Psoas muscle (tissue), 7 donors: ENCODE measurements at regions not wholly inside any gene's neighbourhood (a gene's known extent, or its start where the extent isn't known, plus 50 kb on each side); places are given as distances from the start of the nearest gene placed in this dataset.

Experiments
- ATAC-seq, 4 donors: fragments of 200-7000 bp; cut with Tn5 transposase; one replicate each; pipeline ENCODE4 v1.9.1; 2020; ENCODE audit warnings: moderate library complexity in 3 of 4, mild to moderate bottlenecking in 2 of 4
- DNase-seq, 2 donors: peaks; one replicate each; pipeline ENCODE4 v3.0.0-alpha.2; 2020
- H3K27ac ChIP-seq: fragments of 200-600 bp; one replicate; pipeline ENCODE4 v1.8.0; 2022
- H3K27me3 ChIP-seq, 3 donors: fragments of 200-600 bp in 1 of 3; one replicate each; pipeline versions ENCODE4 v1.6.1 to v1.8.0; 2013 to 2022; ENCODE audit warnings: low read length in 2 of 3, mild to moderate bottlenecking in 2 of 3, moderate library complexity in 1 of 3; ENCODE audit not compliant: insufficient read depth in 3 of 3
- H3K36me3 ChIP-seq, 2 donors: fragments of 200-600 bp in 1 of 2; one replicate each; pipeline versions ENCODE4 v1.6.1 to v1.8.0; 2013 to 2022; ENCODE audit warnings: low read depth in 1 of 2, mild to moderate bottlenecking in 1 of 2, moderate library complexity in 1 of 2; ENCODE audit not compliant: insufficient read depth in 1 of 2
- H3K4me1 ChIP-seq: fragments of 200-600 bp; one replicate; pipeline ENCODE4 v1.8.0; 2022
- H3K4me3 ChIP-seq: fragments of 200-600 bp; one replicate; pipeline ENCODE4 v1.8.0; 2022; ENCODE audit warnings: mild to moderate bottlenecking
- H3K9me3 ChIP-seq: fragments of 200-600 bp; one replicate; pipeline ENCODE4 v1.8.0; 2022
- WGBS, 3 donors: extraction: QIAGEN DNeasy Blood & Tissue Kit; methylation state at CpG; one replicate each; pipeline versions ENCODE4 v1.1.6 to v1.1.7; 2013; 5-methylcytosine and 5-hydroxymethylcytosine counted together
- intact Hi-C, 2 donors: fragments of 100-400 bp; cut with DNase I; formaldehyde crosslinking; loops; one replicate each; pipeline versions ENCODE4 v1.11.0 to v1.14.2; 2022
- TF ChIP-seq, protein P1 (sequence below): fragments of 200-600 bp; IDR thresholded peaks from one replicate; pipeline ENCODE4 v1.8.0; 2022; ENCODE audit warnings: antibody characterized with exemption
- donor health status: healthy with polysubstance abuse.
- donor health status: DM: no; HTN: no; CAD: no; lungs with moderate emphysema.
- donor health status: Bipolar disorder and iron deficiency.
- donor health status: healthy.
- donor health status: DM: yes; HTN: yes; CAD: no.
- donor health status: DM: no; HTN: no; CAD: no.
- donor health status: DM: yes; HTN: yes; CAD: no.

DNA sequence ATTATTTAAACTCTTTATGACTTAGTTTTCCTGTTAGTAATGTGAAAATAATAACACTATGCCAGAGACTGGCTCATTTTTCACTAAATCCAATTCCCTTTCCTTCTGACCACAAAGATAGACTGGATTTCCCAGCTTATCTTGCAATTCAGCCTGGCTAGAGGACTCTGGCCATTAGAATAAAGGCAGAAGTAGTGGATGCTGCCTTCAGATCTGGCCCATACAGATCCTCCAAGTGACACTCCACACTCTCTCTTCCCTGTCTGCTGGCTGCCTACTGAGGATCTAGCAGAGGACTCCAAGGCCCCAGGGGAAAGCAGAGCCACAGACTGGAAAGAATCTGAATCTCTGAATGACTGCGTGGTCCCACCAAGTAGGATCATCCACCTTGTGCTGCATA, 188.8 kb upstream of the LMNTD1 start:
- Histone ChIP-seq H3K27me3 (no peaks in the 10 kb centered on the region), H3K4me3 (no peak overlapping the region), H3K36me3 (no peaks in the 10 kb centered on the region), H3K4me1 (no peaks in the 10 kb centered on the region), H3K9me3 (no peaks in the 10 kb centered on the region), H3K27ac (no peak overlapping the region)
- TF ChIP-seq, protein P1, sequence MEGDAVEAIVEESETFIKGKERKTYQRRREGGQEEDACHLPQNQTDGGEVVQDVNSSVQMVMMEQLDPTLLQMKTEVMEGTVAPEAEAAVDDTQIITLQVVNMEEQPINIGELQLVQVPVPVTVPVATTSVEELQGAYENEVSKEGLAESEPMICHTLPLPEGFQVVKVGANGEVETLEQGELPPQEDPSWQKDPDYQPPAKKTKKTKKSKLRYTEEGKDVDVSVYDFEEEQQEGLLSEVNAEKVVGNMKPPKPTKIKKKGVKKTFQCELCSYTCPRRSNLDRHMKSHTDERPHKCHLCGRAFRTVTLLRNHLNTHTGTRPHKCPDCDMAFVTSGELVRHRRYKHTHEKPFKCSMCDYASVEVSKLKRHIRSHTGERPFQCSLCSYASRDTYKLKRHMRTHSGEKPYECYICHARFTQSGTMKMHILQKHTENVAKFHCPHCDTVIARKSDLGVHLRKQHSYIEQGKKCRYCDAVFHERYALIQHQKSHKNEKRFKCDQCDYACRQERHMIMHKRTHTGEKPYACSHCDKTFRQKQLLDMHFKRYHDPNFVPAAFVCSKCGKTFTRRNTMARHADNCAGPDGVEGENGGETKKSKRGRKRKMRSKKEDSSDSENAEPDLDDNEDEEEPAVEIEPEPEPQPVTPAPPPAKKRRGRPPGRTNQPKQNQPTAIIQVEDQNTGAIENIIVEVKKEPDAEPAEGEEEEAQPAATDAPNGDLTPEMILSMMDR, result no peak
- WGBS, 3 donors, result 81 to 86% (median 82%) methylated on average over 1 of the region's 1 CpG
- ATAC-seq (no peak), DNase-seq (no peak)
- intact Hi-C loops, result no loop called here

DNA sequence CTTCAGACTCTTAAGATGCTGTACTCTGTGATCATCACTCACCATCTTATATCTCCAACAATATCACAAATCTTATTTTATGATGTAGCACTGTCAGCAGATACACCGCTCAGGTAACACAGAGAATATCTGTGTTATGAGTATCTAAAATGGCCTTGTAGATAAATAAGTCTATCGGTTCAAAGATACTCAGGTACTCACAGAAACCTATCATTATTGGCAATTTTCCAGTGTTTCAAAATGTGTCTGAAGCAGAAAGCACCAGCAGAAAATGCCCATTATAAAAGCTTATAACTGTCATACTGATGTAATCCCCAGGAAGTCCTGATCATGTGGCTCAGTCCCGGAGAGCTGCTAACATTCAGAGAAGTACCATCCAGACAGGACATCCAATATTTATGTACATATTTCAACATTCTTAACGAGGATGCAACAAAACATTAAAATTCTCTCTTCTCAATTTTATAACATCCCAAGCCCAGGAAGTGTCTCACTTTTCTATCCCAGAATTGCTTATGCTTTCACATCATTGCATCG, 190.7 kb upstream of the LMNTD1 start:
- no peaks in the 10 kb centered on the region for H3K27me3 ChIP-seq
- 71 to 72% (median 72%) methylated on average over 5 of the region's 5 CpGs for WGBS, 3 donors
- no peaks in the 10 kb centered on the region for H3K9me3 ChIP-seq
- no peaks in the 10 kb centered on the region for H3K4me1 ChIP-seq
- intact Hi-C loops, result no loop called here
- DNase-seq (no peak), ATAC-seq (no peak)
- no peak overlapping the region for H3K27ac ChIP-seq
- H3K4me3 ChIP-seq, result no peak overlapping the region
- TF ChIP-seq, protein P1, result no peak
- H3K36me3 ChIP-seq, result no peaks in the 10 kb centered on the region

DNA sequence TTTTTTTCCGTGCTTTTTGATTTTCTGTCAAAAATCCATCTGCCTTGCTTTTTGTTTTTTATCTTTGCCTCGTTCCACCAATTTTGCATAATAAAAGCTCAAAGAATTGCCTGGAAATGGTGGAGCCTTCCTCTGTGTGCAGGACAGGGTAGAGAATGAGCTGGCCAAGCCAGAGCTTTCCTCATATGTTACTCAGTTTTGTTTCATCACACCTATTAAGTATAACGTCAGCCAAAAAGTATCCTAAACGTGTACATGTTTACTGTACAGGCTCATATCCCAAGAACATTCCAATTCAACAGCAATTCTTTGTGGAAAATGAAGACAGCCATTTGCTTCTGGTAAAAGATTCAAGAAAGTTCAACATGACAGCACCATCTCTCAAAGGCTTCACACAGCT, 191.2 kb upstream of the LMNTD1 start:
- Histone ChIP-seq H3K9me3 (no peaks in the 10 kb centered on the region), H3K4me1 (no peaks in the 10 kb centered on the region), H3K27me3 (no peaks in the 10 kb centered on the region), H3K36me3 (no peaks in the 10 kb centered on the region), H3K27ac (no peak overlapping the region), H3K4me3 (no peak overlapping the region)
- DNase-seq (no peak), ATAC-seq (no peak)
- 62 to 71% (median 67%) methylated on average over 4 of the region's 4 CpGs for WGBS, 3 donors
- intact Hi-C loops, result no loop called here
- TF ChIP-seq, protein P1, result no peak

DNA sequence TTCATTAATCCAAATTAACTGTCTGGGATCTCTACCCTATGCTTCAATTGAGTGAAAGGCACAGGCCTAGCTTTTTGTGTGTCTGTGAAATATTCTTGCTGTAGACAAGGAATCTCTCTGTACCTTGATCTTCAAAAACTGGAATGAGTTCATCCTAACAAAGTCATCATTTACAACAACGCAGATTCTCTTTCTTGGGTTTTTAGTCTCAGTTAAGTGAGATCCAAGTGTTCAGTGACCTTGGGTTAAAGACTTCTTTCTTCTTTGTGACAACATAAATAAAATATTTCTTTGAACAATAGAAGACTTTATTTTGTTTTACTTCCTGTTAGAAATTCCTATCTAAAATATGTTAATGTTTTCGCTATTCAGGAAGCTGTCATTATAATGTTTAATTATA, 192.2 kb upstream of the LMNTD1 start:
- no peak for DNase-seq

DNA sequence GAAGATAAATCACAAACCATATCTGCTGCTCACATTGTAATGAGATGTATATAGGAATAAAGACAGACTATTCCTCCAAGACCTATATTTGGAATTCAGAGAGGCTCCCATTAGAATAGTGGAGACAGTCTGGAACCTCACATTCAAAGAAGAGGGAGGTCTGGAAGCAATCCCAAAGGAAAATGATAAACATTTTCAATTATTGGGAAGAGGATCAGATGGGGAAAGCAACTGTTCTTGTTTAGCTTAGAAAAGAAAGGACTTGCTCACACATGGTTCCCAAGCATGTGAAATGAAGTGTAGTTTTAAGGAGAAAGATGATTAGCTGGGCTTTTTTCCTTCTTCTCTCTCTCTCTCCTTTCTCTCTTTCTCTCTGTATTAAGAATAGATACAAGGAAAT, 193.0 kb upstream of the LMNTD1 start:
- no peaks in the 10 kb centered on the region for H3K36me3 ChIP-seq
- H3K27me3 ChIP-seq, result no peaks in the 10 kb centered on the region
- no peak overlapping the region for H3K27ac ChIP-seq
- no peaks in the 10 kb centered on the region for H3K9me3 ChIP-seq
- no peak for ATAC-seq
- DNase-seq, result no peak
- TF ChIP-seq, protein P1, result no peak
- intact Hi-C loops, result no loop called here
- no peak overlapping the region for H3K4me3 ChIP-seq
- H3K4me1 ChIP-seq, result no peaks in the 10 kb centered on the region

More for the DNA sequence above, 192.2 kb upstream of the LMNTD1 start:
- no peak overlapping the region for H3K4me3 ChIP-seq
- H3K27me3 ChIP-seq, result no peaks in the 10 kb centered on the region
- H3K36me3 ChIP-seq, result no peaks in the 10 kb centered on the region
- no peak for ATAC-seq
- TF ChIP-seq, protein P1, result no peak
- 70 to 72% (median 72%) methylated on average over 2 of the region's 2 CpGs for WGBS, 3 donors
- no peaks in the 10 kb centered on the region for H3K9me3 ChIP-seq
- no peaks in the 10 kb centered on the region for H3K4me1 ChIP-seq
- no peak overlapping the region for H3K27ac ChIP-seq
- intact Hi-C loops, result no loop called here
